OCI-LY1 (cell line): ENCODE measurements at regions not wholly inside any gene's neighbourhood (a gene's known extent, or its start where the extent isn't known, plus 50 kb on each side); places are given as distances from the start of the nearest gene placed in this dataset.
"Not testable (repeated sequence)": the region's sequence is repeated elsewhere in the genome, so short reads cannot be mapped to it uniquely, and the experiment has no call there.

Source experiments
- H2AFZ ChIP-seq: fragments of 200-600 bp; sonication (generic), shearing (Covaris generic); 2 replicates; pipeline ENCODE4 v1.6.0; 2014; ENCODE audit warnings: antibody characterized with exemption, mild to moderate bottlenecking, low read length
- H3F3A ChIP-seq: fragments of 200-600 bp; sonication (generic), shearing (Covaris generic); 2 replicates; pipeline ENCODE4 v1.6.0; 2014; ENCODE audit warnings: mild to moderate bottlenecking, antibody characterized with exemption, low read length, moderate library complexity; ENCODE audit not compliant: insufficient read depth
- H3K27ac ChIP-seq: fragments of 200-600 bp; sonication (generic); 2 replicates; pipeline ENCODE4 v1.5.1; 2014; ENCODE audit warnings: low read length, mixed run types, mild to moderate bottlenecking, low read depth; ENCODE audit not compliant: poor library complexity, severe bottlenecking
- H3K27me3 ChIP-seq: fragments of 200-600 bp; sonication (generic); 2 replicates; pipeline ENCODE4 v1.6.0; 2014; ENCODE audit warnings: antibody characterized with exemption, mild to moderate bottlenecking, low read length, moderate library complexity; ENCODE audit not compliant: insufficient read depth
- H3K36me3 ChIP-seq: fragments of 200-600 bp; sonication (generic); 2 replicates; pipeline ENCODE4 v1.6.1; 2014; ENCODE audit warnings: mild to moderate bottlenecking, antibody characterized with exemption, low read length, moderate library complexity, mixed read lengths; ENCODE audit not compliant: insufficient read depth
- H3K4me1 ChIP-seq: fragments of 200-600 bp; sonication (generic); 2 replicates; pipeline ENCODE4 v1.5.1; 2014; ENCODE audit warnings: mild to moderate bottlenecking, low read length, moderate library complexity; ENCODE audit not compliant: insufficient read depth, severe bottlenecking
- H3K4me2 ChIP-seq: fragments of 200-600 bp; sonication (generic), shearing (Covaris generic); 2 replicates; pipeline ENCODE4 v1.6.1; 2014; ENCODE audit warnings: low read length
- H3K4me3 ChIP-seq: fragments of 200-600 bp; sonication (generic); 2 replicates; pipeline ENCODE4 v1.5.1; 2014; ENCODE audit warnings: low read length, low read depth, mild to moderate bottlenecking, mixed read lengths; ENCODE audit not compliant: poor library complexity, severe bottlenecking
- H3K79me2 ChIP-seq: fragments of 200-600 bp; shearing (Covaris generic); 2 replicates; pipeline ENCODE4 v1.6.1; 2016; ENCODE audit warnings: mixed run types, low read length, mixed read lengths; ENCODE audit not compliant: insufficient read depth
- H3K9ac ChIP-seq: fragments of 200-600 bp; sonication (generic), shearing (Covaris generic); 2 replicates; pipeline ENCODE4 v1.6.1; 2014; ENCODE audit warnings: mild to moderate bottlenecking, low read length, mixed read lengths
- H3K9me2 ChIP-seq: fragments of 200-600 bp; sonication (generic), shearing (Covaris generic); 2 replicates; pipeline ENCODE4 v1.6.1; 2014; ENCODE audit warnings: low read depth, mild to moderate bottlenecking, low read length, mixed read lengths
- H3K9me3 ChIP-seq: fragments of 200-600 bp; shearing (Covaris generic); 2 replicates; pipeline ENCODE4 v1.6.1; 2014; ENCODE audit warnings: low read length, mixed read lengths
- H4K20me1 ChIP-seq: fragments of 200-600 bp; sonication (generic), shearing (Covaris generic); 2 replicates; pipeline ENCODE4 v1.6.0; 2016; ENCODE audit warnings: mild to moderate bottlenecking, low read length; ENCODE audit not compliant: insufficient read depth
- CTCF ChIP-seq: fragments of 200-600 bp; sonication (generic), shearing (Covaris generic); IDR thresholded peaks from 2 replicates; pipeline ENCODE4 v1.5.1; 2017; ENCODE audit warnings: mild to moderate bottlenecking, antibody characterized with exemption, low read length, moderate library complexity, mixed read lengths
- EZH2 ChIP-seq: fragments of 200-600 bp; sonication (generic), shearing (Covaris generic); IDR thresholded peaks from 2 replicates; pipeline ENCODE4 v1.8.0; 2017; ENCODE audit warnings: borderline replicate concordance, mixed run types, mild to moderate bottlenecking, antibody characterized with exemption, low read length, moderate library complexity, mixed read lengths

GRCh38 chr5:25286319-25286718 is 641.5 kb upstream of the CDH10 start:
- Histone ChIP-seq H3K27ac (no peak overlapping the region), H4K20me1 (no peaks in the 10 kb centered on the region), H3K36me3 (no peaks in the 10 kb centered on the region), H3K4me1 (no peaks in the 10 kb centered on the region), H3K4me3 (no peak overlapping the region), H3K9me3 (no peaks in the 10 kb centered on the region), H3K9ac (no peak overlapping the region), H2AFZ (no peak overlapping the region), H3K4me2 (no peak overlapping the region), H3K79me2 (no peaks in the 10 kb centered on the region), H3K27me3 (no peaks in the 10 kb centered on the region), H3F3A (no peaks in the 10 kb centered on the region), H3K9me2 (no peaks in the 10 kb centered on the region)
- TF ChIP-seq CTCF (no peak), EZH2 (no peak)

GRCh38 chr5:25285136-25285535 is 640.4 kb upstream of the CDH10 start:
- Histone ChIP-seq H3K4me1 (no peaks in the 10 kb centered on the region), H4K20me1 (no peaks in the 10 kb centered on the region), H3K9ac (no peak overlapping the region), H3K4me3 (no peak overlapping the region), H3K27ac (no peak overlapping the region), H3K27me3 (no peaks in the 10 kb centered on the region), H3K36me3 (no peaks in the 10 kb centered on the region), H3K9me3 (no peaks in the 10 kb centered on the region), H3K79me2 (no peaks in the 10 kb centered on the region), H3K4me2 (no peak overlapping the region), H3F3A (no peaks in the 10 kb centered on the region), H2AFZ (no peak overlapping the region), H3K9me2 (no peaks in the 10 kb centered on the region)
- TF ChIP-seq CTCF (no peak), EZH2 (no peak)

- H3K4me2 ChIP-seq, H3K36me3 ChIP-seq, H3K27me3 ChIP-seq, H3K9ac ChIP-seq, H4K20me1 ChIP-seq, H3K4me3 ChIP-seq, H3F3A ChIP-seq, H2AFZ ChIP-seq, H3K9me2 ChIP-seq, H3K27ac ChIP-seq, H3K4me1 ChIP-seq, H3K79me2 ChIP-seq, H3K9me3 ChIP-seq: not testable (repeated sequence)
These were observed 618.7 kb upstream of the CDH10 start for GRCh38 chr5:25263507-25263906.

GRCh38 chr5:25262221-25262620 is 617.4 kb upstream of the CDH10 start:
- Histone ChIP-seq H3K27me3 (no peaks in the 10 kb centered on the region), H3F3A (no peaks in the 10 kb centered on the region), H3K4me3 (no peak overlapping the region), H3K36me3 (no peaks in the 10 kb centered on the region), H3K4me2 (no peak overlapping the region), H3K4me1 (no peaks in the 10 kb centered on the region), H3K9me2 (no peaks in the 10 kb centered on the region), H3K27ac (no peak overlapping the region), H3K9me3 (no peaks in the 10 kb centered on the region), H3K79me2 (no peaks in the 10 kb centered on the region), H3K9ac (no peak overlapping the region), H4K20me1 (no peaks in the 10 kb centered on the region), H2AFZ (no peak overlapping the region)
- TF ChIP-seq EZH2 = no peak
- TF ChIP-seq CTCF = no peak
